Tibial nerve (tissue), 4 donors: ENCODE measurements at regions not wholly inside any gene's neighbourhood (a gene's known extent, or its start where the extent isn't known, plus 50 kb on each side); places are given as distances from the start of the nearest gene placed in this dataset.

Experiments used
- CTCF ChIP-seq, 5 experiments: fragments of 200-600 bp in 3 of 5; fragments of 450-650 bp in 2 of 5; sonication (generic) in 3 of 5; IDR thresholded peaks; one replicate each; pipeline ENCODE4 v1.5.1; 2016 to 2019; ENCODE audit warnings: antibody characterized with exemption in 5 of 5, mild to moderate bottlenecking in 3 of 5, moderate library complexity in 2 of 5
- EP300 ChIP-seq, 2 donors: sonication (generic); formaldehyde crosslinking; IDR thresholded peaks; one replicate each; pipeline ENCODE4 v1.6.1; 2017; ENCODE audit warnings: antibody characterized with exemption in 2 of 2, mild to moderate bottlenecking in 1 of 2

GRCh38 chr1:221239181-221239580, 359.9 kb downstream of the HLX start:
- TF ChIP-seq EP300 (IDR thresholded peaks at IDR 0.05) = no peak
- TF ChIP-seq CTCF (IDR thresholded peaks at IDR 0.05) = no peak
